ENCODE measurements at regions not wholly inside any gene's neighbourhood (a gene's known extent, or its start where the extent isn't known, plus 50 kb on each side); places are given as distances from the start of the nearest gene placed in this dataset.

DNA sequence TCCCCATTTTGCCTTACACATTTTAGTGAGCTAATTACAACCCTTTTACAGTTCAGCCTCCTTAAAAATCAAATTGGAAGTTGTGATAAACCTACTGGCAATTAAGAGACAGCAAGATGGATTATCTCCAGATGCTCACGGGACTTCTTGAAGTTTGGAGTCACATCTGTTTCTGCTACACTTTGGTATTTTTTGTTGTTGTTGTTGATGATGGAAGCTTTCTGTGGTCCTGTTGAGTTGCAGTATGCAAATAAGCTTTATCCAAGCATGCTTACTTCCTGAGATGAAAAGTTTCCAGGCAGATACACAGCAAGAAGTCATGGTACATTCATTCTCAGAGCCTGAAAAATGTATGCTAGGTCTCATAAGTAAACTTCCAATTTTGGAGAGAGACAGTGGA is 670.0 kb upstream of the AMOT start:
- ChIA-PET POLR2A (no interaction called here), CTCF (interaction anchor here (0.6 kb wide), 1 partner anchor 13 kb away, joined by 3 read pairs; no protein-coding TSS in a partner anchor)
- Histone ChIP-seq H3K36me3 (ENCODE audit: control insufficient read depth in 2 of 2, insufficient read depth in 1 of 2, low read length in 2 of 2) (no peaks in the 10 kb centered on the region), H3K4me3 (ENCODE audit: low read depth, low read length) (no peak overlapping the region), H3K4me1 (ENCODE audit: control insufficient read depth, insufficient read depth, low read length) (no peaks in the 10 kb centered on the region), H3K9me3 (ENCODE audit: control insufficient read depth, insufficient read depth, low read depth, low read length) (no peaks in the 10 kb centered on the region), H3K27ac (ENCODE audit: extremely low read depth, low read depth, low read length) (no peak overlapping the region)
- TF ChIP-seq ZFP37 (tag by site-specific recombination; IDR thresholded peaks at IDR 0.05) (no peak), KLF10 (tag by site-specific recombination; IDR thresholded peaks at IDR 0.05) (no peak)
- TF ChIP-seq, protein P1, sequence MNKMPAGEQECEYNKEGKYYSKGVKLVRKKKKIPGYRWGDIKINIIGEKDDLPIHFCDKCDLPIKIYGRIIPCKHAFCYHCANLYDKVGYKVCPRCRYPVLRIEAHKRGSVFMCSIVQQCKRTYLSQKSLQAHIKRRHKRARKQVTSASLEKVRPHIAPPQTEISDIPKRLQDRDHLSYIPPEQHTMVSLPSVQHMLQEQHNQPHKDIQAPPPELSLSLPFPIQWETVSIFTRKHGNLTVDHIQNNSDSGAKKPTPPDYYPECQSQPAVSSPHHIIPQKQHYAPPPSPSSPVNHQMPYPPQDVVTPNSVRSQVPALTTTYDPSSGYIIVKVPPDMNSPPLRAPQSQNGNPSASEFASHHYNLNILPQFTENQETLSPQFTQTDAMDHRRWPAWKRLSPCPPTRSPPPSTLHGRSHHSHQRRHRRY (tag by site-specific recombination; IDR thresholded peaks at IDR 0.05): no peak

DNA sequence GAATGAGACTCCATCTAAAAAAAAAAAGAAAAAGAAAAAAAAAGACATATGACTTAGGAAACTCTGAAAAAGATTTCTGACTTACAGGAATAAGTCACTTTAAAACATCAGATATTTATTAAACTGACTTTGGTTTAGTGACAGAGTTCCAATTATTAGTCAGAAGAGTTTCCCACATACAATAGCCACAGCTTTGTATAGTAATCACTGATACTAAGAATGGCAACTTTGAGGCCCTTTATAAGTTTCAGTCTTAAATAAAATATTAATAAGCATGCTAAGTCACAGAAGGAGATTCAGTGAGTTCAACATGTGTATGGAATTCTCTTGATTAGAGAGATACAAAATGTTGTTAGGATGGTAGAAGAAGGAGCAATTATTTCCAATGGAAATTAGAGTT is 652.3 kb upstream of the AMOT start:
- H3K9me3 ChIP-seq (ENCODE audit: control insufficient read depth, insufficient read depth, low read depth, low read length): no peaks in the 10 kb centered on the region
- no peak overlapping the region for H3K4me3 ChIP-seq (ENCODE audit: low read depth, low read length)
- TF ChIP-seq ZNF624 (tag by site-specific recombination; IDR thresholded peaks at IDR 0.05): no peak
- no peak for TF ChIP-seq ZFP69B (tag by site-specific recombination; IDR thresholded peaks at IDR 0.05)
- TF ChIP-seq, protein P2, sequence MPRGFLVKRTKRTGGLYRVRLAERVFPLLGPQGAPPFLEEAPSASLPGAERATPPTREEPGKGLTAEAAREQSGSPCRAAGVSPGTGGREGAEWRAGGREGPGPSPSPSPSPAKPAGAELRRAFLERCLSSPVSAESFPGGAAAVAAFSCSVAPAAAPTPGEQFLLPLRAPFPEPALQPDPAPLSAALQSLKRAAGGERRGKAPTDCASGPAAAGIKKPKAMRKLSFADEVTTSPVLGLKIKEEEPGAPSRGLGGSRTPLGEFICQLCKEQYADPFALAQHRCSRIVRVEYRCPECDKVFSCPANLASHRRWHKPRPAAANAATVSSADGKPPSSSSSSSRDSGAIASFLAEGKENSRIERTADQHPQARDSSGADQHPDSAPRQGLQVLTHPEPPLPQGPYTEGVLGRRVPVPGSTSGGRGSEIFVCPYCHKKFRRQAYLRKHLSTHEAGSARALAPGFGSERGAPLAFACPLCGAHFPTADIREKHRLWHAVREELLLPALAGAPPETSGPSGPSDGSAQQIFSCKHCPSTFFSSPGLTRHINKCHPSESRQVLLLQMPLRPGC (tag by site-specific recombination; IDR thresholded peaks at IDR 0.05): no peak
- TF ChIP-seq ZNF350 (tag by site-specific recombination; IDR thresholded peaks at IDR 0.05): no peak
- no peak for TF ChIP-seq ZNF544 (tag by site-specific recombination; IDR thresholded peaks at IDR 0.05)
- no peak for TF ChIP-seq ZNF654 (tag by site-specific recombination; IDR thresholded peaks at IDR 0.05; ENCODE audit: low read depth)
- no peak for TF ChIP-seq ZNF114 (tag by site-specific recombination; IDR thresholded peaks at IDR 0.05)
- TF ChIP-seq ZNF311 (tag by site-specific recombination; IDR thresholded peaks at IDR 0.05; ENCODE audit: borderline replicate concordance): no peak
- no peak for TF ChIP-seq ZNF837 (tag by site-specific recombination; IDR thresholded peaks at IDR 0.05)
- TF ChIP-seq REPIN1 (tag by site-specific recombination; IDR thresholded peaks at IDR 0.05; ENCODE audit: low read depth): no peak
- TF ChIP-seq, protein P3, sequence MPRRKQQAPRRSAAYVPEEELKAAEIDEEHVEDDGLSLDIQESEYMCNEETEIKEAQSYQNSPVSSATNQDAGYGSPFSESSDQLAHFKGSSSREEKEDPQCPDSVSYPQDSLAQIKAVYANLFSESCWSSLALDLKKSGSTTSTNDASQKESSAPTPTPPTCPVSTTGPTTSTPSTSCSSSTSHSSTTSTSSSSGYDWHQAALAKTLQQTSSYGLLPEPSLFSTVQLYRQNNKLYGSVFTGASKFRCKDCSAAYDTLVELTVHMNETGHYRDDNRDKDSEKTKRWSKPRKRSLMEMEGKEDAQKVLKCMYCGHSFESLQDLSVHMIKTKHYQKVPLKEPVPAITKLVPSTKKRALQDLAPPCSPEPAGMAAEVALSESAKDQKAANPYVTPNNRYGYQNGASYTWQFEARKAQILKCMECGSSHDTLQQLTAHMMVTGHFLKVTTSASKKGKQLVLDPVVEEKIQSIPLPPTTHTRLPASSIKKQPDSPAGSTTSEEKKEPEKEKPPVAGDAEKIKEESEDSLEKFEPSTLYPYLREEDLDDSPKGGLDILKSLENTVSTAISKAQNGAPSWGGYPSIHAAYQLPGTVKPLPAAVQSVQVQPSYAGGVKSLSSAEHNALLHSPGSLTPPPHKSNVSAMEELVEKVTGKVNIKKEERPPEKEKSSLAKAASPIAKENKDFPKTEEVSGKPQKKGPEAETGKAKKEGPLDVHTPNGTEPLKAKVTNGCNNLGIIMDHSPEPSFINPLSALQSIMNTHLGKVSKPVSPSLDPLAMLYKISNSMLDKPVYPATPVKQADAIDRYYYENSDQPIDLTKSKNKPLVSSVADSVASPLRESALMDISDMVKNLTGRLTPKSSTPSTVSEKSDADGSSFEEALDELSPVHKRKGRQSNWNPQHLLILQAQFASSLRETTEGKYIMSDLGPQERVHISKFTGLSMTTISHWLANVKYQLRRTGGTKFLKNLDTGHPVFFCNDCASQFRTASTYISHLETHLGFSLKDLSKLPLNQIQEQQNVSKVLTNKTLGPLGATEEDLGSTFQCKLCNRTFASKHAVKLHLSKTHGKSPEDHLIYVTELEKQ (tag by site-specific recombination; IDR thresholded peaks at IDR 0.05; ENCODE audit: borderline replicate concordance): no peak
- no peak for TF ChIP-seq ZNF335 (tag by site-specific recombination; conservative IDR thresholded peaks at IDR 0.05)
- TF ChIP-seq, protein P4, sequence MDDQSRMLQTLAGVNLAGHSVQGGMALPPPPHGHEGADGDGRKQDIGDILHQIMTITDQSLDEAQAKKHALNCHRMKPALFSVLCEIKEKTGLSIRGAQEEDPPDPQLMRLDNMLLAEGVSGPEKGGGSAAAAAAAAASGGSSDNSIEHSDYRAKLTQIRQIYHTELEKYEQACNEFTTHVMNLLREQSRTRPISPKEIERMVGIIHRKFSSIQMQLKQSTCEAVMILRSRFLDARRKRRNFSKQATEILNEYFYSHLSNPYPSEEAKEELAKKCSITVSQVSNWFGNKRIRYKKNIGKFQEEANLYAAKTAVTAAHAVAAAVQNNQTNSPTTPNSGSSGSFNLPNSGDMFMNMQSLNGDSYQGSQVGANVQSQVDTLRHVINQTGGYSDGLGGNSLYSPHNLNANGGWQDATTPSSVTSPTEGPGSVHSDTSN (CRISPR knock-in tag; IDR thresholded peaks at IDR 0.05): no peak
- no peak for TF ChIP-seq ZNF221 (tag by site-specific recombination; IDR thresholded peaks at IDR 0.05; ENCODE audit: borderline replicate concordance)
- TF ChIP-seq, protein P5, sequence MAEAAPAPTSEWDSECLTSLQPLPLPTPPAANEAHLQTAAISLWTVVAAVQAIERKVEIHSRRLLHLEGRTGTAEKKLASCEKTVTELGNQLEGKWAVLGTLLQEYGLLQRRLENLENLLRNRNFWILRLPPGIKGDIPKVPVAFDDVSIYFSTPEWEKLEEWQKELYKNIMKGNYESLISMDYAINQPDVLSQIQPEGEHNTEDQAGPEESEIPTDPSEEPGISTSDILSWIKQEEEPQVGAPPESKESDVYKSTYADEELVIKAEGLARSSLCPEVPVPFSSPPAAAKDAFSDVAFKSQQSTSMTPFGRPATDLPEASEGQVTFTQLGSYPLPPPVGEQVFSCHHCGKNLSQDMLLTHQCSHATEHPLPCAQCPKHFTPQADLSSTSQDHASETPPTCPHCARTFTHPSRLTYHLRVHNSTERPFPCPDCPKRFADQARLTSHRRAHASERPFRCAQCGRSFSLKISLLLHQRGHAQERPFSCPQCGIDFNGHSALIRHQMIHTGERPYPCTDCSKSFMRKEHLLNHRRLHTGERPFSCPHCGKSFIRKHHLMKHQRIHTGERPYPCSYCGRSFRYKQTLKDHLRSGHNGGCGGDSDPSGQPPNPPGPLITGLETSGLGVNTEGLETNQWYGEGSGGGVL (tag by site-specific recombination; IDR thresholded peaks at IDR 0.05): no peak
- TF ChIP-seq ZNF768 (tag by site-specific recombination; IDR thresholded peaks at IDR 0.05): no peak
- TF ChIP-seq, protein P6, sequence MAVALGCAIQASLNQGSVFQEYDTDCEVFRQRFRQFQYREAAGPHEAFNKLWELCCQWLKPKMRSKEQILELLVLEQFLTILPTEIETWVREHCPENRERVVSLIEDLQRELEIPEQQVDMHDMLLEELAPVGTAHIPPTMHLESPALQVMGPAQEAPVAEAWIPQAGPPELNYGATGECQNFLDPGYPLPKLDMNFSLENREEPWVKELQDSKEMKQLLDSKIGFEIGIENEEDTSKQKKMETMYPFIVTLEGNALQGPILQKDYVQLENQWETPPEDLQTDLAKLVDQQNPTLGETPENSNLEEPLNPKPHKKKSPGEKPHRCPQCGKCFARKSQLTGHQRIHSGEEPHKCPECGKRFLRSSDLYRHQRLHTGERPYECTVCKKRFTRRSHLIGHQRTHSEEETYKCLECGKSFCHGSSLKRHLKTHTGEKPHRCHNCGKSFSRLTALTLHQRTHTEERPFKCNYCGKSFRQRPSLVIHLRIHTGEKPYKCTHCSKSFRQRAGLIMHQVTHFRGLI (tag by site-specific recombination; IDR thresholded peaks at IDR 0.05): no peak
- TF ChIP-seq OSR2 (tag by site-specific recombination; IDR thresholded peaks at IDR 0.05): no peak
- CTCF ChIA-PET: no interaction called here
- H3K4me1 ChIP-seq (ENCODE audit: control insufficient read depth, insufficient read depth, low read length): no peaks in the 10 kb centered on the region
- H3K27ac ChIP-seq (ENCODE audit: extremely low read depth, low read depth, low read length): no peak overlapping the region
- POLR2A ChIA-PET: no interaction called here
- no peaks in the 10 kb centered on the region for H3K36me3 ChIP-seq (ENCODE audit: control insufficient read depth in 2 of 2, insufficient read depth in 1 of 2, low read length in 2 of 2)

Measured in HEK293 (cell line).